Endothelial cell of umbilical vein (primary cell): ENCODE measurements at regions not wholly inside any gene's neighbourhood (a gene's known extent, or its start where the extent isn't known, plus 50 kb on each side); places are given as distances from the start of the nearest gene placed in this dataset.

Experiments
- EZH2 ChIP-seq: IDR thresholded peaks from 2 replicates; pipeline ENCODE4 v1.6.1; 2012; ENCODE audit warnings: borderline replicate concordance, low read depth, mild to moderate bottlenecking, moderate library complexity, low read length, inconsistent platforms; ENCODE audit not compliant: severe bottlenecking
- FOS ChIP-seq: IDR thresholded peaks from 2 replicates; pipeline ENCODE4 v1.6.1; 2011; ENCODE audit warnings: mild to moderate bottlenecking, low read length, moderate library complexity, borderline replicate concordance; ENCODE audit not compliant: insufficient read depth
- JUN ChIP-seq: IDR thresholded peaks from 2 replicates; pipeline ENCODE4 v1.6.1; 2011; ENCODE audit warnings: borderline replicate concordance, low read depth; ENCODE audit not compliant: insufficient read length, insufficient read depth
- MYC ChIP-seq: IDR thresholded peaks from one replicate; pipeline ENCODE4 v1.6.1; 2011; ENCODE audit warnings: mild to moderate bottlenecking, low read depth, low read length
- POLR2A ChIP-seq: IDR thresholded peaks from 2 replicates; pipeline ENCODE4 v1.6.1; 2012; ENCODE audit warnings: low read depth, mild to moderate bottlenecking, control low read depth, low read length
- POLR2AphosphoS5 ChIP-seq: IDR thresholded peaks from 2 replicates; pipeline ENCODE4 v1.6.1; 2012; ENCODE audit warnings: low read depth, mild to moderate bottlenecking, control low read depth, low read length, moderate library complexity; ENCODE audit not compliant: insufficient read depth
- TF ChIP-seq, protein P1 (sequence below), 2 donors: IDR thresholded peaks; 1 replicate in 1 of 2; 2 replicates in 1 of 2; pipeline ENCODE4 v1.5.1; 2011; ENCODE audit warnings: low read length in 2 of 2, mild to moderate bottlenecking in 2 of 2, moderate library complexity in 2 of 2, control low read depth in 1 of 2, inconsistent platforms in 1 of 2, low read depth in 1 of 2; ENCODE audit not compliant: insufficient read depth in 1 of 2; ENCODE audit errors: extremely low read depth in 1 of 2

DNA sequence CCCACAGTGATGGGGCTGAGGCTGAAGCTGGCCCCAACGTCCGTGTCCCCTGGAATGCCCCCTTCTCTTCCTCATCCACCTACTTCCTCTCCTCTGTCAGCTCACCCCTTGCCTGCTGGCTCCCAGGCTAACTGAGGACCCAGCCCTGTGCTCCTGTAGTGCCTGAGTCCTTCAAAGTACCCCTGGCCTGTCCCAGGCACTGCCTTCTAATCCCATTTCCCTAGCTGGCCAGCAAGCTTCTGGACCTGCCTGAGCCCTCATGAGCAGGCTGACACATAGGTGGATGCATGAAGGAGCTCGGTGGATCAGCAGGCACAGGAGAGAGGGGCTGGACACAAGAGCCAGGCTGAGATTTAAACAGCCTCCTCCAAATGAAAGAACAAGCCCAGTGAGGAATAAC is 650.8 kb downstream of the NPHP4 start:
- TF ChIP-seq, protein P1, sequence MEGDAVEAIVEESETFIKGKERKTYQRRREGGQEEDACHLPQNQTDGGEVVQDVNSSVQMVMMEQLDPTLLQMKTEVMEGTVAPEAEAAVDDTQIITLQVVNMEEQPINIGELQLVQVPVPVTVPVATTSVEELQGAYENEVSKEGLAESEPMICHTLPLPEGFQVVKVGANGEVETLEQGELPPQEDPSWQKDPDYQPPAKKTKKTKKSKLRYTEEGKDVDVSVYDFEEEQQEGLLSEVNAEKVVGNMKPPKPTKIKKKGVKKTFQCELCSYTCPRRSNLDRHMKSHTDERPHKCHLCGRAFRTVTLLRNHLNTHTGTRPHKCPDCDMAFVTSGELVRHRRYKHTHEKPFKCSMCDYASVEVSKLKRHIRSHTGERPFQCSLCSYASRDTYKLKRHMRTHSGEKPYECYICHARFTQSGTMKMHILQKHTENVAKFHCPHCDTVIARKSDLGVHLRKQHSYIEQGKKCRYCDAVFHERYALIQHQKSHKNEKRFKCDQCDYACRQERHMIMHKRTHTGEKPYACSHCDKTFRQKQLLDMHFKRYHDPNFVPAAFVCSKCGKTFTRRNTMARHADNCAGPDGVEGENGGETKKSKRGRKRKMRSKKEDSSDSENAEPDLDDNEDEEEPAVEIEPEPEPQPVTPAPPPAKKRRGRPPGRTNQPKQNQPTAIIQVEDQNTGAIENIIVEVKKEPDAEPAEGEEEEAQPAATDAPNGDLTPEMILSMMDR (IDR thresholded peaks at IDR 0.05; ENCODE audit: extremely low read depth in 1 of 2, insufficient read depth in 1 of 2, low read depth in 1 of 2, low read length in 2 of 2) = no peak
- TF ChIP-seq POLR2AphosphoS5 (no peak), POLR2A (no peak), JUN (no peak), FOS (no peak), EZH2 (no peak), MYC (no peak)
